Erythroblast (primary cell): ENCODE measurements at regions not wholly inside any gene's neighbourhood (a gene's known extent, or its start where the extent isn't known, plus 50 kb on each side); places are given as distances from the start of the nearest gene placed in this dataset.

Experiments
- GATA1 ChIP-seq: IDR thresholded peaks from 2 replicates; pipeline ENCODE4 v1.6.1; 2011; ENCODE audit warnings: low read depth, mild to moderate bottlenecking, control low read depth, low read length, moderate library complexity
- POLR2A ChIP-seq: IDR thresholded peaks from 2 replicates; pipeline ENCODE4 v1.6.1; 2011; ENCODE audit warnings: mild to moderate bottlenecking, low read length

- TF ChIP-seq POLR2A (no peak), GATA1 (no peak)
These were observed 304.3 kb upstream of the ZMIZ1 start for GRCh38 chr10:78764436-78764835.
